PFSK-1 (cell line): ENCODE measurements at regions not wholly inside any gene's neighbourhood (a gene's known extent, or its start where the extent isn't known, plus 50 kb on each side); places are given as distances from the start of the nearest gene placed in this dataset.

ENCODE experiments used
- FOXP2 ChIP-seq: optimal IDR thresholded peaks from 2 replicates; pipeline ENCODE3; 2011; ENCODE audit warnings: borderline replicate concordance, control low read depth, inconsistent platforms; ENCODE audit not compliant: insufficient read depth; ENCODE audit errors: extremely low read length, extremely low read depth
- POLR2AphosphoS5 ChIP-seq: IDR thresholded peaks from 2 replicates; pipeline ENCODE4 v1.6.1; 2012; ENCODE audit warnings: low read depth, mild to moderate bottlenecking, control low read depth, low read length, moderate library complexity
- REST ChIP-seq, 2 experiments: IDR thresholded peaks; 2 replicates each; pipeline versions ENCODE4 v1.6.1 to v1.8.0; 2011 to 2012; ENCODE audit warnings: low read depth in 2 of 2, low read length in 2 of 2, control low read depth in 1 of 2, inconsistent platforms in 1 of 2, mild to moderate bottlenecking in 1 of 2, moderate library complexity in 1 of 2; ENCODE audit not compliant: insufficient read depth in 1 of 2
- SIN3A ChIP-seq: IDR thresholded peaks from 2 replicates; pipeline ENCODE4 v1.6.1; 2012; ENCODE audit warnings: mild to moderate bottlenecking, low read length, moderate library complexity, borderline replicate concordance; ENCODE audit not compliant: insufficient read depth
- TAF1 ChIP-seq: IDR thresholded peaks from 2 replicates; pipeline ENCODE4 v1.6.1; 2012; ENCODE audit warnings: low read length, control low read depth, borderline replicate concordance; ENCODE audit not compliant: insufficient read depth

DNA sequence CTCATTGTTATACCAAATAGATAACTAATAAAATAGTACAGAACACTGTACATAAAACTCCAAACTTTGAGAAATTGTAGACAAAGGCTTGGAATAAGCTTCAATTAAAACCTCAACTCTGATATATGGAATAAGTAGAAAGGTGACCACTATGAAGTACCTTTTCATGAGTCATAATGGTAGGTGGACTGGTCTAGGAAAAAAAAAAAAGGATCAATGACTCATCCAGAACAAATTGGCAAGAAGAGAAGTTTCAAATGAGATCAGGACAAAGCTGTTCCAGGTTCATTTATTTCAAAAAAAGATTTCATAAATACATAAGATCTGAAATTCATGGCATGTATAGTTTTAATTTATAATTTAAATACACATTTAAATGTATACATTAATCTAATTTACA is 769.7 kb downstream of the SUCLG1 start:
- TF ChIP-seq REST (IDR thresholded peaks at IDR 0.05; ENCODE audit: insufficient read depth in 1 of 2, low read depth in 2 of 2, low read length in 2 of 2) (no peak), TAF1 (no peak), SIN3A (no peak), FOXP2 (no peak)

- TF ChIP-seq FOXP2 (no peak), POLR2AphosphoS5 (no peak), SIN3A (no peak), TAF1 (no peak), REST (IDR thresholded peaks at IDR 0.05; ENCODE audit: insufficient read depth in 1 of 2, low read depth in 2 of 2, low read length in 2 of 2) (no peak)
Observed at GRCh38 chr2:83686863-83687262, 772.2 kb downstream of the SUCLG1 start.

DNA sequence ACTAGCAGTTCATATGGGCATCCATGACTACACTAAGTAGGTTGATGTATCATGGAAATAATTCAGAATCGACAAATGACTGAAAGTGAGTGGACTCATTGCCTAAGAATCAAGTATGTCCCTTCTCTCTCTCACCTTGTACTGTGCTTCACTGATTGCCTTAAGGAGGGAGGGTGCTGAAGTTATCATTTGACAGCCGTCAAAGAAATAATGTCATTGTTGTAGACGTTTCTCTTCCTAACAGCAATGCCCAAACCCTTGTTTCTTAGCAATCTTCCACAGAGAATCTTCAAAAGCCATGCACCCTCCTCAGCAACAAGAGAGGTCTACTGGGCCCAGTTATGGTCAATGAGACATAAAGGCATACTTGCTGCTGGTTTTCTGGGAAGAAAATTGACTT is 785.0 kb downstream of the SUCLG1 start:
- TF ChIP-seq TAF1, result no peak
- no peak for TF ChIP-seq REST (IDR thresholded peaks at IDR 0.05; ENCODE audit: insufficient read depth in 1 of 2, low read depth in 2 of 2, low read length in 2 of 2)
- TF ChIP-seq SIN3A, result no peak
- TF ChIP-seq POLR2AphosphoS5, result no peak
- no peak for TF ChIP-seq FOXP2

DNA sequence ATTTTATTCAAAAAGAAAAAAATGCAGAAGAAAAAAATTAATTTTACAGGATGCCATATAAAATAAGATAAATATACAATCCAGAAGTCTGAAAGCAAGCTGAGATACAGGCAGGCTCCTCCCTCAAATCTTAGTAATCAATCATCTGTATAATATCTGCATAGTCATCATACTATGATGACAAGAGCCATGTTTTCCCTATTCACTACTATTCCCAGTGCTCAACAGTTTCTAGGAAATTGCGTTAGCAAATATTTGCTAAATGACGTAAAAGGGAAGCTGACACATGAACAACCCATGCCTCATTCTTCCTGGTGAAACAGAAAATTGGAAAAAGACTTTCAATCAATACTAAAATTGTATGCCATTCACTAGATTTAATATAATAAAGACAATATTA is 793.2 kb downstream of the SUCLG1 start:
- TF ChIP-seq REST (IDR thresholded peaks at IDR 0.05; ENCODE audit: insufficient read depth in 1 of 2, low read depth in 2 of 2, low read length in 2 of 2), result no peak
- no peak for TF ChIP-seq SIN3A
- TF ChIP-seq POLR2AphosphoS5, result no peak
- TF ChIP-seq TAF1, result no peak
- no peak for TF ChIP-seq FOXP2

GRCh38 chr2:83665154-83665553 is 793.9 kb downstream of the SUCLG1 start:
- TF ChIP-seq SIN3A (no peak), TAF1 (no peak), FOXP2 (no peak), REST (IDR thresholded peaks at IDR 0.05; ENCODE audit: insufficient read depth in 1 of 2, low read depth in 2 of 2, low read length in 2 of 2) (no peak), POLR2AphosphoS5 (no peak)
